ENCODE measurements at regions not wholly inside any gene's neighbourhood (a gene's known extent, or its start where the extent isn't known, plus 50 kb on each side); places are given as distances from the start of the nearest gene placed in this dataset.

GRCh38 chr10:30256084-30256483 lies 93.0 kb downstream of the MTPAP start:
- Mint-ChIP-seq H3K9me3 (no peaks in the 10 kb centered on the region), H3K4me3 (no peak overlapping the region), H3K27me3 (no peaks in the 10 kb centered on the region), H3K36me3 (no peaks in the 10 kb centered on the region), H3K27ac (no peak overlapping the region), H3K4me1 (no peaks in the 10 kb centered on the region)
- DNase-seq = no peak
- CTCF ChIA-PET = no interaction called here

GRCh38 chr10:30254926-30255325 lies 94.2 kb downstream of the MTPAP start:
- H3K4me3 Mint-ChIP-seq = no peak overlapping the region
- H3K36me3 Mint-ChIP-seq = no peaks in the 10 kb centered on the region
- CTCF ChIA-PET = no interaction called here
- no peaks in the 10 kb centered on the region for H3K9me3 Mint-ChIP-seq
- no peak overlapping the region for H3K27ac Mint-ChIP-seq
- no peaks in the 10 kb centered on the region for H3K27me3 Mint-ChIP-seq
- DNase-seq = no peak
- no peaks in the 10 kb centered on the region for H3K4me1 Mint-ChIP-seq

- no peak for DNase-seq
- CTCF ChIA-PET = no interaction called here
- Mint-ChIP-seq H3K27me3 (no peaks in the 10 kb centered on the region), H3K4me1 (peaks cover 6% of the 10 kb centered on the region), H3K4me3 (no peak overlapping the region), H3K9me3 (peaks cover 8% of the 10 kb centered on the region), H3K27ac (no peak overlapping the region), H3K36me3 (peaks cover 2% of the 10 kb centered on the region)
Observed at GRCh38 chr10:30248728-30249127, 100.3 kb downstream of the MTPAP start.

GRCh38 chr10:30247704-30248103 lies 101.4 kb downstream of the MTPAP start:
- peaks cover 6% of the 10 kb centered on the region for H3K4me1 Mint-ChIP-seq
- H3K4me3 Mint-ChIP-seq = no peak overlapping the region
- no peak overlapping the region for H3K27ac Mint-ChIP-seq
- CTCF ChIA-PET = interaction anchor here (0.8 kb wide), 1 partner anchor 246 kb away, joined by 3 read pairs; no protein-coding TSS in a partner anchor
- H3K36me3 Mint-ChIP-seq = peaks cover 2% of the 10 kb centered on the region
- peaks cover 8% of the 10 kb centered on the region for H3K9me3 Mint-ChIP-seq
- H3K27me3 Mint-ChIP-seq = no peaks in the 10 kb centered on the region
- DNase-seq = peak; percentile 31

GRCh38 chr10:30241422-30242110 lies 107.5 kb downstream of the MTPAP start:
- H3K27ac Mint-ChIP-seq = no peak overlapping the region
- H3K4me1 Mint-ChIP-seq = peaks cover 2% of the 10 kb centered on the region
- DNase-seq = no peak
- no peaks in the 10 kb centered on the region for H3K36me3 Mint-ChIP-seq
- peaks cover 14% of the 10 kb centered on the region for H3K27me3 Mint-ChIP-seq
- CTCF ChIA-PET = interaction anchor here (0.7 to 5.6 kb wide), 10 partner anchors 10 to 350 kb away, joined by 3 to 105 read pairs (median 4); no protein-coding TSS in a partner anchor
- no peaks in the 10 kb centered on the region for H3K9me3 Mint-ChIP-seq
- H3K4me3 Mint-ChIP-seq = no peak overlapping the region

GRCh38 chr10:30238836-30239235 lies 110.2 kb downstream of the MTPAP start:
- no peaks in the 10 kb centered on the region for H3K36me3 Mint-ChIP-seq
- peaks cover 1% of the 10 kb centered on the region for H3K9me3 Mint-ChIP-seq
- peaks cover 2% of the 10 kb centered on the region for H3K4me1 Mint-ChIP-seq
- H3K4me3 Mint-ChIP-seq = no peak overlapping the region
- H3K27ac Mint-ChIP-seq = no peak overlapping the region
- CTCF ChIA-PET = interaction anchor here (0.6 to 5.6 kb wide), 2 partner anchors 237 to 350 kb away, joined by 3 to 105 read pairs; no protein-coding TSS in a partner anchor
- peaks cover 17% of the 10 kb centered on the region for H3K27me3 Mint-ChIP-seq
- no peak for DNase-seq

- H3K27me3 Mint-ChIP-seq = peaks cover 7% of the 10 kb centered on the region
- no peak overlapping the region for H3K27ac Mint-ChIP-seq
- no peak overlapping the region for H3K4me3 Mint-ChIP-seq
- no peaks in the 10 kb centered on the region for H3K36me3 Mint-ChIP-seq
- no peak for DNase-seq
- CTCF ChIA-PET = interaction anchor here (0.9 to 4.0 kb wide), 3 partner anchors 8 to 234 kb away, joined by 3 to 30 read pairs (median 15); no protein-coding TSS in a partner anchor
- H3K4me1 Mint-ChIP-seq = peaks cover 29% of the 10 kb centered on the region
- peaks cover 1% of the 10 kb centered on the region for H3K9me3 Mint-ChIP-seq
Observed at GRCh38 chr10:30233186-30233959, 115.7 kb downstream of the MTPAP start.

- no peak overlapping the region for H3K4me3 Mint-ChIP-seq
- no peaks in the 10 kb centered on the region for H3K36me3 Mint-ChIP-seq
- peaks cover 7% of the 10 kb centered on the region for H3K27me3 Mint-ChIP-seq
- H3K27ac Mint-ChIP-seq = no peak overlapping the region
- peaks cover 29% of the 10 kb centered on the region for H3K4me1 Mint-ChIP-seq
- CTCF ChIA-PET = interaction anchor here (1.1 to 4.0 kb wide), 3 partner anchors 10 to 233 kb away, joined by 3 to 30 read pairs (median 4); no protein-coding TSS in a partner anchor
- DNase-seq = no peak
- peaks cover 1% of the 10 kb centered on the region for H3K9me3 Mint-ChIP-seq
Observed at GRCh38 chr10:30231709-30232108, 117.4 kb downstream of the MTPAP start.

- Mint-ChIP-seq H3K4me1 (peaks cover 29% of the 10 kb centered on the region), H3K27me3 (peaks cover 7% of the 10 kb centered on the region), H3K4me3 (no peak overlapping the region), H3K27ac (peak overlapping the region; percentile 19), H3K36me3 (no peaks in the 10 kb centered on the region), H3K9me3 (peaks cover 1% of the 10 kb centered on the region)
- CTCF ChIA-PET = interaction anchor here (1.1 to 4.0 kb wide), 3 partner anchors 10 to 233 kb away, joined by 3 to 30 read pairs (median 4); no protein-coding TSS in a partner anchor
- peak; percentile 32 for DNase-seq
Observed at GRCh38 chr10:30231071-30231652, 117.9 kb downstream of the MTPAP start.

- Mint-ChIP-seq H3K4me3 (no peak overlapping the region), H3K9me3 (no peaks in the 10 kb centered on the region), H3K36me3 (no peaks in the 10 kb centered on the region), H3K4me1 (peaks cover 29% of the 10 kb centered on the region), H3K27me3 (peaks cover 4% of the 10 kb centered on the region), H3K27ac (peak overlapping the region; percentile 16)
- DNase-seq = no peak
- CTCF ChIA-PET = interaction anchor here (4.0 kb wide), 1 partner anchor 12 kb away, joined by 30 read pairs; no protein-coding TSS in a partner anchor
Observed at GRCh38 chr10:30229536-30229935, 119.5 kb downstream of the MTPAP start.

- CTCF ChIA-PET = no interaction called here
- H3K27me3 Mint-ChIP-seq = peaks cover 13% of the 10 kb centered on the region
- H3K36me3 Mint-ChIP-seq = no peaks in the 10 kb centered on the region
- no peak for DNase-seq
- no peak overlapping the region for H3K4me3 Mint-ChIP-seq
- H3K27ac Mint-ChIP-seq = no peak overlapping the region
- peaks cover 29% of the 10 kb centered on the region for H3K4me1 Mint-ChIP-seq
- H3K9me3 Mint-ChIP-seq = no peaks in the 10 kb centered on the region
Observed at GRCh38 chr10:30228417-30229036, 120.6 kb downstream of the MTPAP start.

GRCh38 chr10:30227481-30227880 lies 121.6 kb downstream of the MTPAP start:
- no peak for DNase-seq
- CTCF ChIA-PET = interaction anchor here (0.7 kb wide), 1 partner anchor 129 kb away, joined by 4 read pairs; no protein-coding TSS in a partner anchor
- H3K4me3 Mint-ChIP-seq = no peak overlapping the region
- no peaks in the 10 kb centered on the region for H3K9me3 Mint-ChIP-seq
- peaks cover 19% of the 10 kb centered on the region for H3K27me3 Mint-ChIP-seq
- H3K4me1 Mint-ChIP-seq = peaks cover 29% of the 10 kb centered on the region
- H3K27ac Mint-ChIP-seq = no peak overlapping the region
- no peaks in the 10 kb centered on the region for H3K36me3 Mint-ChIP-seq

GRCh38 chr10:30219971-30220751 lies 128.9 kb downstream of the MTPAP start:
- H3K9me3 Mint-ChIP-seq = no peaks in the 10 kb centered on the region
- CTCF ChIA-PET = interaction anchor here (1.0 kb wide), 1 partner anchor 353 kb away, joined by 3 read pairs; no protein-coding TSS in a partner anchor
- H3K27ac Mint-ChIP-seq = no peak overlapping the region
- H3K27me3 Mint-ChIP-seq = peaks cover 55% of the 10 kb centered on the region
- H3K4me1 Mint-ChIP-seq = peaks cover 13% of the 10 kb centered on the region
- no peaks in the 10 kb centered on the region for H3K36me3 Mint-ChIP-seq
- DNase-seq = no peak
- H3K4me3 Mint-ChIP-seq = no peak overlapping the region
